Activated T-helper 17 cell treated with anti-CD3 and anti-CD28 coated beads, Interleukin-2, amount 50 U/mL, for 72 hours (primary cell): ENCODE measurements at regions not wholly inside any gene's neighbourhood (a gene's known extent, or its start where the extent isn't known, plus 50 kb on each side); places are given as distances from the start of the nearest gene placed in this dataset.
"Not testable (repeated sequence)": the region's sequence is repeated elsewhere in the genome, so short reads cannot be mapped to it uniquely, and the experiment has no call there.

ENCODE experiments used
- ATAC-seq: fragments of 150-1000 bp; cut with Tn5 transposase; replicated peaks from 2 replicates; pipeline ENCODE4 v1.10.0; 2021; ENCODE audit warnings: mild to moderate bottlenecking, moderate library complexity
- H3K27ac Mint-ChIP-seq: one replicate; pipeline ENCODE4 v1.8.0; 2022; ENCODE audit warnings: mixed read lengths
- H3K27me3 Mint-ChIP-seq: one replicate; pipeline ENCODE4 v1.8.0; 2022; ENCODE audit warnings: mixed read lengths
- H3K36me3 Mint-ChIP-seq: one replicate; pipeline ENCODE4 v1.8.0; 2022; ENCODE audit warnings: low read depth, mild to moderate bottlenecking, mixed read lengths
- H3K4me1 Mint-ChIP-seq: one replicate; pipeline ENCODE4 v1.8.0; 2022; ENCODE audit warnings: mixed read lengths
- H3K4me3 Mint-ChIP-seq: one replicate; pipeline ENCODE4 v1.8.0; 2022; ENCODE audit warnings: mild to moderate bottlenecking, mixed read lengths
- H3K9me3 Mint-ChIP-seq: one replicate; pipeline ENCODE4 v1.8.0; 2022; ENCODE audit warnings: mixed read lengths

DNA sequence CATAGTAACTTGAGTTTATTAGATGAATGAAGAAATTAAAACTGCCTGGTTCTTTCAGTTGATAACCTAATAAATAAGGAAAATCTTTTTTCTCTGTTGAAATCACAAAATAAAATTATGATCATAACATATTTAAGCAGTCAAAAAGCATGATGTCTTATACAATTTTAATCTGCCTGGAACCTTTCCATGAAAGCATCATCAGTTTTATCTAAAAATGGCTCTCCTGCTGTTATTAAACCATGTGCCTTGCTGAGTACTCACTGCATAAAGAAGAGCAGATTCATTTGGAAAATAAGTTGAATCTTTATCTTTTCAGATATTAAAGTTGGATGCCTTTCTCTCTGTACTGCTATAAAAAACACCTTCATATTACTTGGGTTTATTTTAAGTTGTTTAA, 148.8 kb downstream of the SLC24A2 start:
- no peaks in the 10 kb centered on the region for H3K36me3 Mint-ChIP-seq
- peaks cover 11% of the 10 kb centered on the region for H3K27me3 Mint-ChIP-seq

DNA sequence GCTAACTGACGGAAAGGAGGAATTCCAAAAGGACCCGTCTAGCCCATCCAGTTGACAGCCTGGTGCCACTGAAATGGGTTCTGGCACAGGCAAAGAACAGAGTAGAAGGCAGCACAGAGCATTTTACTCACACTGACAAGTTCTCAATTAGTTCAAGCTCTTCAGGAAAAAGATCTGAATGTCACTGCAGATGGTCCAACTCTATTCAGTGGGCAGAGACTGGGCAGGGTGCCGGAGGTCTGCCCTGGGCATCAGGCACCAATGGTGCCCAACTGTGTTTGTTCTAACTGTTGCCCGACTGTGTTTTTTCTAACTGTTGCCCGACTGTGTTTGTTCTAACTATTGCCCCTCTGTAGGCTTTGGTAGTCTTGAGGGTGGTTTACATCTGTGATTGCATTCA, 151.8 kb downstream of the SLC24A2 start:
- no peak for ATAC-seq

More for the DNA sequence above, 148.8 kb downstream of the SLC24A2 start:
- Mint-ChIP-seq H3K4me1 (no peaks in the 10 kb centered on the region), H3K4me3 (no peak overlapping the region), H3K27ac (no peak overlapping the region), H3K9me3 (no peaks in the 10 kb centered on the region)
- ATAC-seq, result no peak

DNA sequence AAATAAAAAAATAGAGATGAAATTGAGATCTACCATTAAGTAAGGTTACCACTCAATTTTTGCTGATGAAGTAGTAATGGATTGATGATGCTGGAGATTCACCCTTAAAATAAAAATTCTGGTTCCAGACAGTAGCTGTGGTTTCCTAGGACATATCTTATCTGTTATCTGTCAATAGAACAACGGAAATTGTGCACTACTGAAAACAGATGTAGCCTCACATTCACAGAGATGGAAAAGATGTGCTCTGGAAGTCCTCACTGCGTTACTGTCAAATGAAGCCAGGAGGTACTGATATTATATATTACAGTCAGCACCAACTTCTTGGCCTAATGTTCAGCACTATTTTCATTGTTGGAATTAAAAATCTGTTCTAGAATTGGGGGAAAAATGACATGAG, 154.0 kb downstream of the SLC24A2 start:
- no peaks in the 10 kb centered on the region for H3K4me1 Mint-ChIP-seq
- no peaks in the 10 kb centered on the region for H3K9me3 Mint-ChIP-seq
- H3K4me3 Mint-ChIP-seq, result no peak overlapping the region
- no peak for ATAC-seq
- no peaks in the 10 kb centered on the region for H3K36me3 Mint-ChIP-seq
- H3K27ac Mint-ChIP-seq, result no peak overlapping the region
- H3K27me3 Mint-ChIP-seq, result peaks cover 7% of the 10 kb centered on the region

More for the DNA sequence above, 151.8 kb downstream of the SLC24A2 start:
- no peak overlapping the region for H3K4me3 Mint-ChIP-seq
- no peak overlapping the region for H3K27ac Mint-ChIP-seq
- peaks cover 10% of the 10 kb centered on the region for H3K27me3 Mint-ChIP-seq
- no peaks in the 10 kb centered on the region for H3K4me1 Mint-ChIP-seq
- no peaks in the 10 kb centered on the region for H3K9me3 Mint-ChIP-seq
- H3K36me3 Mint-ChIP-seq, result no peaks in the 10 kb centered on the region

DNA sequence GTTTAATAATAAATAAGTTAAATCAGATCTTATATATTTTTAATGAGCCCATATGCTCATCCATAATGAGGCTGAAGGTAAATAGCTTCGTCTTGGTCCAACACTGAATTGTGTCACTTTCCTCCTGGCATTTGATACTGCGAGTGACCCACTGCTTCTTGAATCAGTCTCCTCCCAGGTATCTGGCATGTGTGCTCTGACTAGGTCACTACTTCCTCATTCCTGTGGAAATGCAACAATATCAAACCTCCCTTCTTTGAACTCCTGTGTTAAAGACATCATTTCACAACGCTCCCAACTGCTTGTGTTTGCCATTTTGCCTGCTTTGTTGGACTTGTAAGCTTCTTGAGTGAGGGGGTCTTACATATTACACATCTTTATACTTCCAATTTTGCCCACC, 157.7 kb downstream of the SLC24A2 start:
- Mint-ChIP-seq H3K4me3 (no peak overlapping the region), H3K27ac (no peak overlapping the region), H3K4me1 (no peaks in the 10 kb centered on the region), H3K27me3 (peaks cover 6% of the 10 kb centered on the region), H3K9me3 (no peaks in the 10 kb centered on the region), H3K36me3 (no peaks in the 10 kb centered on the region)
- ATAC-seq, result no peak

DNA sequence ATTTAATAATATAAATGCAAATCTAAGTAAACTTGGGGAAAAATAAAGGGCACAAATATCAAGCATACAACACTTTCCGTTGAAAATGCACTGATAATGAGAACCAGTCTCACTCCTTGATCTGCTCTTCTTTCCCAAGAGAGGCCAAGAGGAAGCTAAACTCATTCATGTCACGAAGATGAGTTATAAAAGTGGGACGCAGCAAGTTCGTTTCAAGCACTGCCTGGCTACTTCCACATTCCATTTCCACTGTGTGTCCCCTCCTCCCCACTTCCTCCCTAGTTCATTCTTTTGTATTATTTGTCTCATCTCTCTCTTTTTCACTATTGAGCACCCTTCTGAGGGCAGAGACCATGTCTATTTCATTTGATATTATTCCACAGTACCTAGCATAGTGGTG, 158.1 kb downstream of the SLC24A2 start:
- Mint-ChIP-seq H3K9me3 (no peaks in the 10 kb centered on the region), H3K27ac (no peak overlapping the region), H3K4me3 (no peak overlapping the region), H3K4me1 (no peaks in the 10 kb centered on the region), H3K27me3 (peaks cover 6% of the 10 kb centered on the region), H3K36me3 (no peaks in the 10 kb centered on the region)
- no peak for ATAC-seq

DNA sequence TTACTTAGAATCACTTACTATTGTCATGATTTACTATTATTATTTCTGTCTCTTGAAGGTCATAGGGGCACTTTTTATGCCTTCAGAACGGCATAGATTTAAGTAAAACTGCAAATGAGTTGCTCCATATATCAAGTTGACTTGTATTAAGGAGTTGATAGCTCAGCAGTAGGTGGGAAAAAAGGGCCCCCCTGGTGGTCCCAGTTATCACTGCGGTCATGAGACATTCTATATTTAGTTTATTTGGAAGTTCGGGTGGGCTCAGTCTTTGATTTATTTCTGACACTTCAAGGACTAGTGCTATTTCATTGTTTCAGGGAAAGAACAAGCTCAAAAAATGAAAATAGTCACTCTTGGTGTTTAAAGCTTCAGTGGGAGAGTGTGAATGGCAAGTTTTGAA, 159.3 kb downstream of the SLC24A2 start:
- no peaks in the 10 kb centered on the region for H3K36me3 Mint-ChIP-seq
- no peak overlapping the region for H3K4me3 Mint-ChIP-seq
- no peaks in the 10 kb centered on the region for H3K4me1 Mint-ChIP-seq
- no peak for ATAC-seq
- no peak overlapping the region for H3K27ac Mint-ChIP-seq
- H3K9me3 Mint-ChIP-seq, result no peaks in the 10 kb centered on the region
- H3K27me3 Mint-ChIP-seq, result peaks cover 6% of the 10 kb centered on the region

DNA sequence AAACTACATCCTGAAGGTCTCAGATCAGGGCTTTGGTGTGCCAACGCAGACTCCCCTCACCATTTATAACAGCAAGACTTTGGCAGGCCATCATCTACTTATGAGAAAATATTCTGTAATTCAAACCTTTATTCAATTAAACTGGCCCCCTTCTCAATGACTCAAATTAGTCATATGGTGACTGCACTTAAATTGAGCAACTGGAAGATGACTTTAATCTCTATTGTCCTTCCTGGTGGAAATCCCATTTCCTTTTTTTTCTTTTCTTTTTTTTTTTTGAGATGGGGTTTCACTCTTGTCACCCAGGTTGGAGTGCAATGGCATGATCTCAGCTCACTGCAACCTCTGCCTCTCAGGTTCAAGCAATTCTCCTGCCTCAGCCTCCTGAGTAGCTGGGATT, 163.4 kb downstream of the SLC24A2 start:
- H3K36me3 Mint-ChIP-seq, H3K27ac Mint-ChIP-seq, H3K4me3 Mint-ChIP-seq, ATAC-seq, H3K9me3 Mint-ChIP-seq, H3K4me1 Mint-ChIP-seq, H3K27me3 Mint-ChIP-seq: not testable (repeated sequence)

DNA sequence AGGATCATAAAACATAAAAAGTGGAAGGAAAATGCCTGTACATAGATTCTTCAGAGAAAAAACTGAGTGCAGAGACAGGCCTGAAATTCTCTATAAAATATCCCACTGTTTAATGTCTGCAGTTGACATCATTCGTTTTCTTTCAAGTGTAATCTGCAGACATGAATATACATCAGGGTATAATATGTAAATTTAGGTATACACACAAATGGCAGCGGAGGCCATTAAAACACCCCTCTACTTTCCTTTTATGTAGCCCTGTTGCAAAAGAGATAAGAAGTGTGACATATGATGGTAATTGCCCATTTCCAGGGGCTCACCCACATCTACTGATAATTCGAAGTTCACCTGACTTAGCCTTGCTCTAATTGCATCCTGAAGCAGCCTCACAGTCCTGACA, 164.3 kb downstream of the SLC24A2 start:
- H3K4me3 Mint-ChIP-seq, result no peak overlapping the region
- no peaks in the 10 kb centered on the region for H3K4me1 Mint-ChIP-seq
- H3K9me3 Mint-ChIP-seq, result no peaks in the 10 kb centered on the region
- H3K27ac Mint-ChIP-seq, result no peak overlapping the region
- H3K27me3 Mint-ChIP-seq, result peaks cover 6% of the 10 kb centered on the region
- H3K36me3 Mint-ChIP-seq, result no peaks in the 10 kb centered on the region
- ATAC-seq, result no peak

DNA sequence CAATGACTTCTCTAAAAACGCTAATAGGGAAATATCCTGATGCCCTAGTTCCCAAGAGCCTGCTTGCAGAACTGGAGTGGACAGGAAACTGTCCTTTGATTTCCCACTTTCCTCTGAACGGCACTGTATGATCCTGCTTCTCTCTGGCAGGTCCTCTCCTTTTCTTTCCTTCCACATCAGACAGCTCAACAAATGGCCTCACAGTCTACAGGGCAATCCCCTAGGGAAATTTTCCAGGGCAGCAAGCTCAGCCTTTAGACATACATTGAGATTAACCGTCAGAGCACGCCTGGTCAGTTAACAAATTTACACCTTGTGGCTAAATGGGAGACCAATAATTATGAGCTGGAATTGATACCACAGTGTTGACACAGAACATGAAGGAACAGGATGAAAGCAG, 164.9 kb downstream of the SLC24A2 start:
- H3K27me3 Mint-ChIP-seq, result peaks cover 4% of the 10 kb centered on the region
- ATAC-seq, result no peak
- H3K4me1 Mint-ChIP-seq, result no peaks in the 10 kb centered on the region

DNA sequence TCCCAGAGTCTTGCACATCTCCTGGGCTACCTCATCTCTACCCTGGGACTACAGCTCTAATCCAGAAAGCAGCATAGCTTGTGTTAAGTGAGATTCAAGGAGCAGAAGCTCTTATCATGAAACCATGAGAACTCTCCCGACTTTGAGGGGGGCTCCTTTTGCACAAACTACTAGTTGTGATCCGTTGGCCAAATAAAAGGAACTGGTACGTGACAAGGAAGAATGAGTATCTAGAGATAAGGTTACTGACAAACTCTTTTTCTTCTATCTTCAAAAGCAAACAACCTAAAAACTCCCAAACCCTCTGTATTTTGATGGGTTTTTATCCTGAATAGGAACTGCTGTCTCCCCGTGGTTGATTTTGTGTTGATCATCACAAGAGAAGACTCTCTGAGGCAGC, 168.5 kb downstream of the SLC24A2 start:
- Mint-ChIP-seq H3K9me3 (no peaks in the 10 kb centered on the region), H3K27ac (no peak overlapping the region), H3K4me1 (no peaks in the 10 kb centered on the region), H3K27me3 (peaks cover 9% of the 10 kb centered on the region), H3K4me3 (no peak overlapping the region), H3K36me3 (no peaks in the 10 kb centered on the region)
- no peak for ATAC-seq

More for the DNA sequence above, 164.9 kb downstream of the SLC24A2 start:
- Mint-ChIP-seq H3K4me3 (no peak overlapping the region), H3K27ac (no peak overlapping the region), H3K9me3 (no peaks in the 10 kb centered on the region), H3K36me3 (no peaks in the 10 kb centered on the region)

DNA sequence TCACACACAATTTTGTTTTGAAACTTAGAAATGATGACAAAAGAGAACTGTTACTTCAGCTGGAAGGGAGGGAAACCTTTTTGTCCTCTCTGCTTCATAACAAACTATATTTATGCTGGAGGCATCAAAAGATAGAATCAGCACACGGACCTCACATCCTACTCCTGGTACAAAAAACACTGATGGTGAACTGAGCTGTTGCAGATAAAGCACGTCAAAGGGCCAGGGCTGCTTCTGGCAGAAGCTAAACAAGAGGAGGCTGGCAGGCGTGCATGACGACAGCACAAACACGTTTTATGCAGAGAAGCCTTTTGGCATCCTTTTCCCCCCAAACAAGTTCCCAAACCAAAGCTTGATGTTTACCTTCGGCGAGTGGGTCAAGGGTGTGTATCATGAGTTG, 169.6 kb downstream of the SLC24A2 start:
- H3K9me3 Mint-ChIP-seq, result no peaks in the 10 kb centered on the region
- no peaks in the 10 kb centered on the region for H3K36me3 Mint-ChIP-seq
- no peak overlapping the region for H3K27ac Mint-ChIP-seq
- no peak overlapping the region for H3K4me3 Mint-ChIP-seq
- H3K27me3 Mint-ChIP-seq, result peaks cover 9% of the 10 kb centered on the region
- no peaks in the 10 kb centered on the region for H3K4me1 Mint-ChIP-seq
- no peak for ATAC-seq

DNA sequence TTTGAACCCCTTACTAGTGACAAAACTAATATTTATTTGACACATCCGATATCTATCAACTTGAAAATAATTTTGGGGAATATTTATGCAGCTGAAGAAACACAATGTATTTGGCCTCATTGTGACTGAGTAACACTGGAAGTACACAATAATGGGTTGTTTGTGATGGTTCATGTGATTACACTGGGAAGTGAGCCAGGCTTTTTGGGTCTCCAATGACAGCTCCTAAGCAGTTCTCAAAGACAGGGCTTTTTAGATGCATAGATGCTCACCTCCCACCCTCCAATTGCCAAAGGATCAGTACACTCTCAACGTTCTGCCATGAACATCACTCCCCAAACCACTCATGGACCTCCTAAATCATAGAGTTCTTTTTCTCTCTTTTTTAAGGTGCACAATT, 170.0 kb downstream of the SLC24A2 start:
- Mint-ChIP-seq H3K9me3 (no peaks in the 10 kb centered on the region), H3K4me3 (no peak overlapping the region), H3K36me3 (no peaks in the 10 kb centered on the region), H3K4me1 (no peaks in the 10 kb centered on the region), H3K27me3 (peaks cover 9% of the 10 kb centered on the region), H3K27ac (no peak overlapping the region)
- no peak for ATAC-seq

DNA sequence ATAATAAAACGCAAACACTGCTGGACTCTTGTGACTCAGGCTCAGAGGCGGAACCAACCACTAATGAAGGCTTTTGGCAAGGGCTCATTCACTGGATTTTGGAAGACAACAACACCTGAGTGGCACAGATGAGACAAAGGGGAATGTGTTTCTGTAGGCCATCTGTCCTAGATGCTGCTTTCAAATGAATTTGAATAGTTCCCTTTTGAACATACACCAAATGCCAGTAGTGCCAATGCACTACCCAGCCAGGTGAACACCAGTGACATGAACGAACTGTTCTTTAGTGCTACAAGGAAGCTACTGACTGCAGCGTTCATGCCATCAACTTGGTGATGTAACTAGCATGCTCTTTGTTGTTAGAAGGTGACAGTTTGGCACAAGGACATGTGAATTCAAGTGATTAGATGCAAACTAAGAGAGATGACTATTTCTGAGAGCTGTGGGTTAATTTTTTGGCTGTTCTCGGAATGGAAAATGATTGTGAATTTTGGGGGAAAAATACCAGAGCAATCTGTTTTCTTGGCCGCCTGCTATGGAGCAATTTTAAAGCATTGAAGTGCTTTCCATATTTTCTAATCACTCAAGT, 173.7 kb downstream of the SLC24A2 start:
- no peaks in the 10 kb centered on the region for H3K9me3 Mint-ChIP-seq
- H3K36me3 Mint-ChIP-seq, result no peaks in the 10 kb centered on the region
- H3K4me1 Mint-ChIP-seq, result no peaks in the 10 kb centered on the region
- H3K27ac Mint-ChIP-seq, result no peak overlapping the region
- H3K27me3 Mint-ChIP-seq, result peaks cover 13% of the 10 kb centered on the region
- ATAC-seq, result no peak
- H3K4me3 Mint-ChIP-seq, result no peak overlapping the region

DNA sequence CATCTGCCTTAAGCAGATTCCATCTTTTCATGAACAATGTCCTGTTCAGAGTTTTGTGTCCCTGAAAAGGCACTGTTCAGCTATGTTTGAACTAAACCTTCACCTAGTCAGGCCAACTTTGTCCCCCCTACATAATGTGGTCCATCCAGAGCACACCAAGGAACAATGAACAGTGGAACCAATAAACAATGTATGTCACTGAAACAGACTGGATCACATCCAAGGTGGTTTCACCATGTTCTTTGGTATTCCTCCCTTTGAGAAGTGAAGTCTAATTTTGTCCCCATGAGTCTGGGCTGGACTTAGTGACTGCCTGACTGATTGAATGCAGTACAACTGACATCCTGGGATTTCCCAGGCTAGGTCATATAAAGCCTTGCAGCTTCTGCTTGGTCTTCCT, 174.5 kb downstream of the SLC24A2 start:
- no peak for ATAC-seq
- Mint-ChIP-seq H3K27ac (no peak overlapping the region), H3K4me3 (no peak overlapping the region), H3K4me1 (no peaks in the 10 kb centered on the region), H3K27me3 (peaks cover 13% of the 10 kb centered on the region), H3K36me3 (no peaks in the 10 kb centered on the region), H3K9me3 (no peaks in the 10 kb centered on the region)

DNA sequence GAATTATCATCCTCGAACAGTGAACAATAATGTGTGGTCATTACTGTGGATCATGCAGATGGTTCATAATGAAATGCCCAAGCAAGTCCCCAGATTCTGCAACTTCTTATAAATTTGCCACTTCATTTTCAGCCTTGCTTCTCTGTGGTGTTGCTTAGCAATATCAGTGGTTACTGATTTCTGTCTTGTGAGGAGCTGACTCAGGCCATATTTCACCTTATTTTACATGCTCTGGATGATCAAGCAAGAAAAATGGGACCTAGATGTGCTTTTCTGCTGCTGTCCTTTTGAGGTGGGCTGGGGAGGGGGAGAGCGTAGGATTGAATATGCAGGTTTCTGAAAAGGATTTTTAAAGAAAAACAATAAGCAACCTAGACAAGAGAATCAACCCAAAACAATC, 188.3 kb downstream of the SLC24A2 start:
- no peak for ATAC-seq
- H3K27me3 Mint-ChIP-seq, result peaks cover 19% of the 10 kb centered on the region

DNA sequence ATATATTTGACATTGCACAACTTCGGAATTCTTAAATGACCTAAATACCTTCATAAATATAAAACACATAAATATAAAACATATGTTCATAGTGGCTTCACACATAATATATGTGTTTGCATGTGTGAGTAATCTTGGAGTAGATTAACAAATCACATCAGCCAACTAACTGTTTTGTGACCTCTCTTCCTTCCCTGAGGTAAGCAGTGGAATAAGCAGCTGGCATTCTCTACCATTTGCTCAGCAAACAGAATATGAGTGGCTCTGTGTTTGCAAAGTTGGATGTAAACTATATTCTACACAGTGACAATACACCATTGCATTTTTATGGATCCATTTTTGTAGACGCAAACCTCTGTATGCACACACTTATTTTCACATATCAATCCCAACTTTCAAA, 189.9 kb downstream of the ACER2 start:
- Mint-ChIP-seq H3K36me3 (no peaks in the 10 kb centered on the region), H3K4me1 (no peaks in the 10 kb centered on the region), H3K9me3 (peaks cover 4% of the 10 kb centered on the region), H3K4me3 (no peak overlapping the region), H3K27ac (no peak overlapping the region), H3K27me3 (peaks cover 21% of the 10 kb centered on the region)
- ATAC-seq, result no peak

More for the DNA sequence above, 188.3 kb downstream of the SLC24A2 start:
- Mint-ChIP-seq H3K4me3 (no peak overlapping the region), H3K27ac (no peak overlapping the region), H3K4me1 (no peaks in the 10 kb centered on the region), H3K36me3 (no peaks in the 10 kb centered on the region), H3K9me3 (peaks cover 4% of the 10 kb centered on the region)
